ENCODE measurements at regions not wholly inside any gene's neighbourhood (a gene's known extent, or its start where the extent isn't known, plus 50 kb on each side); places are given as distances from the start of the nearest gene placed in this dataset.
"Not testable (repeated sequence)": the region's sequence is repeated elsewhere in the genome, so short reads cannot be mapped to it uniquely, and the experiment has no call there.

- TF ChIP-seq ETS1 (IDR thresholded peaks at IDR 0.05) = no peak
Observed at GRCh38 chr4:162830899-162831298, 335.8 kb downstream of the NAF1 start (continued).

GRCh38 chr4:162817374-162817773 is 349.3 kb downstream of the NAF1 start:
- DNase-seq (ENCODE audit: low spot score); H4K20me1 ChIP-seq (replicated peaks; ENCODE audit: insufficient read depth); H3K27ac ChIP-seq (ENCODE audit: low read depth); H3K4me1 ChIP-seq (ENCODE audit: insufficient read depth); H3K4me3 Mint-ChIP-seq; H2AFZ ChIP-seq; ATAC-seq; H3F3A ChIP-seq (replicated peaks; ENCODE audit: low read depth); H3K9me2 ChIP-seq (ENCODE audit: insufficient read depth); H3K79me2 ChIP-seq (replicated peaks; ENCODE audit: insufficient read depth); H3K4me2 ChIP-seq; H3K4me3 ChIP-seq; H3K27me3 ChIP-seq (ENCODE audit: insufficient read depth); H3K4me1 Mint-ChIP-seq; H3K36me3 ChIP-seq (ENCODE audit: insufficient read depth); H3K27me3 Mint-ChIP-seq (ENCODE audit: insufficient read depth, low read depth, poor library complexity); H3K27ac Mint-ChIP-seq; H3K36me3 Mint-ChIP-seq (ENCODE audit: low read depth): not testable (repeated sequence)
- H3K9me3 Mint-ChIP-seq = peaks cover 15% of the 10 kb centered on the region

GRCh38 chr4:162804351-162804924 is 362.3 kb downstream of the NAF1 start:
- no peak for ATAC-seq
- Histone ChIP-seq H3F3A (replicated peaks; ENCODE audit: low read depth) (no peaks in the 10 kb centered on the region), H3K4me2 (no peak overlapping the region), H3K4me3 (no peak overlapping the region), H4K20me1 (replicated peaks; ENCODE audit: insufficient read depth) (no peaks in the 10 kb centered on the region), H3K79me2 (replicated peaks; ENCODE audit: insufficient read depth) (no peaks in the 10 kb centered on the region), H3K27me3 (ENCODE audit: insufficient read depth) (no peaks in the 10 kb centered on the region), H3K9me2 (ENCODE audit: insufficient read depth) (no peaks in the 10 kb centered on the region), H3K4me1 (ENCODE audit: insufficient read depth) (no peaks in the 10 kb centered on the region), H3K27ac (ENCODE audit: low read depth) (no peak overlapping the region), H2AFZ (peak overlapping the region; percentile 77; the same call in 1 of the 2 replicates), H3K36me3 (ENCODE audit: insufficient read depth) (no peaks in the 10 kb centered on the region)
- H3K9me3 Mint-ChIP-seq = peaks cover 3% of the 10 kb centered on the region; the same call in 1 of the 3 replicates
- H3K4me1 Mint-ChIP-seq = no peaks in the 10 kb centered on the region
- no peaks in the 10 kb centered on the region for H3K36me3 Mint-ChIP-seq (ENCODE audit: low read depth)
- DNase-seq (ENCODE audit: low spot score) = no peak
- H3K27me3 Mint-ChIP-seq (ENCODE audit: insufficient read depth, low read depth, poor library complexity) = peaks cover 2% of the 10 kb centered on the region
- H3K4me3 Mint-ChIP-seq = no peak overlapping the region
- TF ChIP-seq CREB1 (CRISPR knock-in tag; IDR thresholded peaks at IDR 0.05; ENCODE audit: low read depth) = no peak
- no peak for TF ChIP-seq STAT1 (IDR thresholded peaks at IDR 0.05; ENCODE audit: unreplicated experiment)
- no peak for TF ChIP-seq CTCF (conservative IDR thresholded peaks at IDR 0.05; ENCODE audit: low read depth in 2 of 2)
- TF ChIP-seq JUNB (IDR thresholded peaks at IDR 0.05; ENCODE audit: unreplicated experiment) = no peak
- no peak for TF ChIP-seq ETS1 (IDR thresholded peaks at IDR 0.05)
- no peak for TF ChIP-seq NANOG (IDR thresholded peaks at IDR 0.05; ENCODE audit: borderline replicate concordance)
- no peak for TF ChIP-seq ZNF114 (CRISPR knock-in tag; IDR thresholded peaks at IDR 0.05)
- TF ChIP-seq REST (IDR thresholded peaks at IDR 0.05; ENCODE audit: unreplicated experiment) = no peak
- no peak overlapping the region for H3K27ac Mint-ChIP-seq
